Neural progenitor cell (in vitro differentiated cells): ENCODE measurements at regions not wholly inside any gene's neighbourhood (a gene's known extent, or its start where the extent isn't known, plus 50 kb on each side); places are given as distances from the start of the nearest gene placed in this dataset.

Experiments
- DNase-seq: peaks from one replicate; pipeline ENCODE4 v3.0.0-alpha.2; 2016; ENCODE audit warnings: low spot score
- H2AFZ ChIP-seq: fragments of 200-600 bp; sonication (generic); replicated peaks from 2 replicates; pipeline ENCODE4 v1.6.1; 2016; ENCODE audit warnings: antibody characterized with exemption
- H3F3A ChIP-seq: fragments of 200-600 bp; sonication (generic); 2 replicates; pipeline ENCODE4 v1.6.1; 2016; ENCODE audit warnings: antibody characterized with exemption, low read depth
- H3K27ac ChIP-seq: fragments of 200-600 bp; sonication (generic); 2 replicates; pipeline ENCODE4 v1.5.1; 2016; ENCODE audit warnings: mild to moderate bottlenecking
- H3K27me3 ChIP-seq: fragments of 200-600 bp; sonication (generic); 2 replicates; pipeline ENCODE4 v1.6.1; 2016; ENCODE audit warnings: mild to moderate bottlenecking, moderate library complexity
- H3K36me3 ChIP-seq: fragments of 200-600 bp; sonication (generic); 2 replicates; pipeline ENCODE4 v1.5.1; 2016
- H3K4me1 ChIP-seq: fragments of 200-600 bp; sonication (generic); 2 replicates; pipeline ENCODE4 v1.6.1; 2016; ENCODE audit warnings: mixed run types
- H3K4me2 ChIP-seq: fragments of 200-600 bp; sonication (generic); 2 replicates; pipeline ENCODE4 v1.6.1; 2016
- H3K4me3 ChIP-seq: fragments of 200-600 bp; sonication (generic); 2 replicates; pipeline ENCODE4 v1.5.1; 2016
- H3K79me2 ChIP-seq: fragments of 200-600 bp; sonication (generic); 2 replicates; pipeline ENCODE4 v1.6.1; 2016; ENCODE audit warnings: low read depth
- H3K9ac ChIP-seq: fragments of 200-600 bp; sonication (generic); 2 replicates; pipeline ENCODE4 v1.6.1; 2016
- H3K9me3 ChIP-seq: fragments of 200-600 bp; sonication (generic); 2 replicates; pipeline ENCODE4 v1.5.1; 2016; ENCODE audit warnings: low read depth
- H4K20me1 ChIP-seq: fragments of 200-600 bp; sonication (generic); 2 replicates; pipeline ENCODE4 v1.6.1; 2016; ENCODE audit warnings: low read depth
- H3K27ac Mint-ChIP-seq: 3 replicates; pipeline ENCODE4 v1.8.0; 2021; ENCODE audit warnings: mixed read lengths
- H3K27me3 Mint-ChIP-seq: 2 replicates; pipeline ENCODE4 v1.8.0; 2022; ENCODE audit warnings: low read depth, mild to moderate bottlenecking, inconsistent platforms, moderate library complexity, mixed read lengths; ENCODE audit not compliant: insufficient read depth
- H3K36me3 Mint-ChIP-seq: 3 replicates; pipeline ENCODE4 v1.8.0; 2021; ENCODE audit warnings: mixed read lengths
- H3K4me1 Mint-ChIP-seq: 3 replicates; pipeline ENCODE4 v1.8.0; 2021; ENCODE audit warnings: mixed read lengths
- H3K4me3 Mint-ChIP-seq: 3 replicates; pipeline ENCODE4 v1.8.0; 2021; ENCODE audit warnings: mild to moderate bottlenecking, moderate library complexity, mixed read lengths
- H3K9me3 Mint-ChIP-seq: 3 replicates; pipeline ENCODE4 v1.8.0; 2020; ENCODE audit warnings: mixed read lengths
- EZH2 ChIP-seq: fragments of 200-600 bp; sonication (generic); IDR thresholded peaks from 2 replicates; pipeline ENCODE4 v1.6.1; 2017; ENCODE audit warnings: antibody characterized with exemption, mild to moderate bottlenecking, moderate library complexity
- EZH2phosphoT487 ChIP-seq: fragments of 200-600 bp; sonication (generic); IDR thresholded peaks from 2 replicates; pipeline ENCODE4 v1.6.1; 2017; ENCODE audit warnings: antibody characterized with exemption
- TF ChIP-seq, protein P1 (sequence below): fragments of 200-600 bp; sonication (generic); IDR thresholded peaks from 2 replicates; pipeline ENCODE4 v1.5.1; 2017; ENCODE audit warnings: antibody characterized with exemption, mild to moderate bottlenecking

DNA sequence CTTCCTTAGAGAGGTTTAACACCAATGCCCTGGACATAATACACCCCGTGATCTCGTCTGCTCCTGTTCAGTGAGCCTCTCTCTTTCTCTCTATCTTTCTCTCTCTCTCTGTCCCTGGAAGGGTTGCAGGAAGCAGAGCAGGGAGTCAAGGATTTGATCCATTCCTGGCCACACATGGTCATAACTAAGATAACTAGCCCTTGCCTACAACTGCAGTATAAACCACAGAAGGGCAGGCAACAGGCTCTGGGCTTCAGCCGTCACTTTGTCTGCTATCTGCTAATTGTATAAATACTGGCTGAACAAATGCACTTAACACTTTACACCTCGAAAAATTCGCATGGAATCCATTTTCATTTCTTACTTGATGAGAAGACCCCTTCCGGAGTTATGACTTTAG lies 357.5 kb upstream of the RUNX1 start:
- no peaks in the 10 kb centered on the region for H3K36me3 Mint-ChIP-seq
- Histone ChIP-seq H3K79me2 (no peaks in the 10 kb centered on the region), H2AFZ (no peak overlapping the region), H3K9me3 (no peaks in the 10 kb centered on the region), H3K4me3 (no peak overlapping the region), H3K27ac (no peak overlapping the region), H3K9ac (no peak overlapping the region), H3K27me3 (no peaks in the 10 kb centered on the region), H3K4me1 (peaks cover 7% of the 10 kb centered on the region), H3K4me2 (no peak overlapping the region), H3F3A (no peaks in the 10 kb centered on the region), H4K20me1 (no peaks in the 10 kb centered on the region), H3K36me3 (no peaks in the 10 kb centered on the region)
- no peak for DNase-seq
- H3K4me3 Mint-ChIP-seq, result no peak overlapping the region
- H3K27me3 Mint-ChIP-seq, result peaks cover 8% of the 10 kb centered on the region
- no peak for TF ChIP-seq EZH2
- no peaks in the 10 kb centered on the region for H3K9me3 Mint-ChIP-seq
- H3K4me1 Mint-ChIP-seq, result peaks cover 9% of the 10 kb centered on the region
- no peak overlapping the region for H3K27ac Mint-ChIP-seq

DNA sequence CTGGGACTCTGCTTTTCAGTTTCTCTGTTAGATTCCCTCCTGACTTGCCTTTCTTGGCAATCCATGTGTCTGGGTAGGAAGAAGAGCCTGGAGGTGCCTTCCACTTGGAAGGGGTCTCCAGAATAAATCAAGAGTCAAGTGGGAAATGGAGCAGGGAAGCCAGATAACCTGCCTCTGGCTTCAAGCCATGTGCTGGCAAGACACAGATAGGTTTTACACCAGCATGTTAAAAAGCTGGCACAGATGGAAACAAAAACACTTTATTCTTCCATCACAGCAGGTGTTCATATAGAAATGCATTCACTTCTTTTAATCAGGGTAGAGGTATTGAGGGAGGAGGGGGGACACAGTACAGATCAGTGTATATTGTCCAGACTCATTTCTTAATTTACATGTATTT lies 356.9 kb upstream of the RUNX1 start:
- Mint-ChIP-seq H3K27ac (no peak overlapping the region), H3K4me3 (no peak overlapping the region), H3K27me3 (peaks cover 8% of the 10 kb centered on the region), H3K36me3 (no peaks in the 10 kb centered on the region), H3K4me1 (peaks cover 9% of the 10 kb centered on the region), H3K9me3 (no peaks in the 10 kb centered on the region)
- no peaks in the 10 kb centered on the region for H3K36me3 ChIP-seq
- no peaks in the 10 kb centered on the region for H3K27me3 ChIP-seq
- H2AFZ ChIP-seq, result no peak overlapping the region
- no peaks in the 10 kb centered on the region for H3F3A ChIP-seq
- no peak overlapping the region for H3K4me2 ChIP-seq
- H3K27ac ChIP-seq, result no peak overlapping the region
- no peaks in the 10 kb centered on the region for H3K9me3 ChIP-seq
- H4K20me1 ChIP-seq, result no peaks in the 10 kb centered on the region
- TF ChIP-seq, protein P1, sequence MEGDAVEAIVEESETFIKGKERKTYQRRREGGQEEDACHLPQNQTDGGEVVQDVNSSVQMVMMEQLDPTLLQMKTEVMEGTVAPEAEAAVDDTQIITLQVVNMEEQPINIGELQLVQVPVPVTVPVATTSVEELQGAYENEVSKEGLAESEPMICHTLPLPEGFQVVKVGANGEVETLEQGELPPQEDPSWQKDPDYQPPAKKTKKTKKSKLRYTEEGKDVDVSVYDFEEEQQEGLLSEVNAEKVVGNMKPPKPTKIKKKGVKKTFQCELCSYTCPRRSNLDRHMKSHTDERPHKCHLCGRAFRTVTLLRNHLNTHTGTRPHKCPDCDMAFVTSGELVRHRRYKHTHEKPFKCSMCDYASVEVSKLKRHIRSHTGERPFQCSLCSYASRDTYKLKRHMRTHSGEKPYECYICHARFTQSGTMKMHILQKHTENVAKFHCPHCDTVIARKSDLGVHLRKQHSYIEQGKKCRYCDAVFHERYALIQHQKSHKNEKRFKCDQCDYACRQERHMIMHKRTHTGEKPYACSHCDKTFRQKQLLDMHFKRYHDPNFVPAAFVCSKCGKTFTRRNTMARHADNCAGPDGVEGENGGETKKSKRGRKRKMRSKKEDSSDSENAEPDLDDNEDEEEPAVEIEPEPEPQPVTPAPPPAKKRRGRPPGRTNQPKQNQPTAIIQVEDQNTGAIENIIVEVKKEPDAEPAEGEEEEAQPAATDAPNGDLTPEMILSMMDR, result no peak
- no peak for TF ChIP-seq EZH2phosphoT487
- TF ChIP-seq EZH2, result no peak
- no peak for DNase-seq
- no peak overlapping the region for H3K9ac ChIP-seq
- H3K4me1 ChIP-seq, result peaks cover 7% of the 10 kb centered on the region
- H3K79me2 ChIP-seq, result no peaks in the 10 kb centered on the region
- H3K4me3 ChIP-seq, result no peak overlapping the region

DNA sequence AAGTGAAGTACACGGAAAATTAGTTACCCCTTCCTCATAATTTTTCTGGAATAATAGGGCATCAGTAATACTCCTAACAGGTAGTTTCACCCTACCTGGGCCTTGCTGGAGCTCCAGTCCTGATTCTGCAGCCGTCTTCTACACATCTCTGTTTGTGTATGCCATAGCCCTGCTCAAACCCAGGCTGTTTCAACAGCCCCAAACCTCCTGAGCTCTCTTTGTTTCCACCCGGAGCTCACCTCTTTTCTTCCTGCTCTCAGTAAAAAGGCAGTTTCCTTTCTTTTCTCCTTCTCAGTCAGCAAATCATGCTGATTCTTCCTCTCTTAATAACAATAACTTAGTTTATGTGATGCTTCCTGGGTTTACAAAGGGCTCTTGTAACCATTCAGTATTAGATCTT lies 355.1 kb upstream of the RUNX1 start:
- Histone ChIP-seq H3K4me2 (peak overlapping the region; percentile 38), H3K36me3 (no peaks in the 10 kb centered on the region), H3K4me3 (no peak overlapping the region), H3K9ac (no peak overlapping the region), H2AFZ (peak overlapping the region; percentile 93), H3F3A (no peaks in the 10 kb centered on the region), H3K27me3 (no peaks in the 10 kb centered on the region), H3K27ac (no peak overlapping the region), H3K79me2 (no peaks in the 10 kb centered on the region), H4K20me1 (no peaks in the 10 kb centered on the region), H3K9me3 (no peaks in the 10 kb centered on the region), H3K4me1 (peaks cover 7% of the 10 kb centered on the region)
- no peak overlapping the region for H3K27ac Mint-ChIP-seq
- peaks cover 9% of the 10 kb centered on the region for H3K4me1 Mint-ChIP-seq
- no peak overlapping the region for H3K4me3 Mint-ChIP-seq
- no peaks in the 10 kb centered on the region for H3K36me3 Mint-ChIP-seq
- TF ChIP-seq EZH2 (no peak), EZH2phosphoT487 (no peak)
- TF ChIP-seq, protein P1, result no peak
- H3K27me3 Mint-ChIP-seq, result peaks cover 8% of the 10 kb centered on the region
- H3K9me3 Mint-ChIP-seq, result no peaks in the 10 kb centered on the region
- DNase-seq, result no peak

DNA sequence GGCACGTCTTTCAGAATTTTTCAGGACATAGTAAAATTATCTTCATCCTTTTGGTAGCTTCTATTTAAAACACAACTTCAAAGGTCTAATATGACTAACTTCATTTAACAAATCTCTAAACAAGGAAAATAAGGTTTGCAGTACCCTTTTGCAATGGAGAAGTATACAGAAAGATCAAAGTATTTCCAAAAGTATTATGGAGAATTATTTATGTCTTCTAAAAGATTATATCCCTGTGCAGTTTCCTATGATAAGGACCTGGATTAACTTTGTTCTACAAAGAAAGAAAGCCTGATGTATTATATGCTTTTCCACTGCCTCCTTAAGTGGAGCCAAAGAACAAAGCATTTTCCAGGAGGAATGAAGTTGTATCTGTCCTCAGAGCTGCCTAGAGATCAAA lies 353.0 kb upstream of the RUNX1 start:
- Histone ChIP-seq H3K9me3 (no peaks in the 10 kb centered on the region), H3K36me3 (no peaks in the 10 kb centered on the region), H3K79me2 (no peaks in the 10 kb centered on the region), H3K4me2 (no peak overlapping the region), H3K9ac (no peak overlapping the region), H3K4me3 (no peak overlapping the region), H4K20me1 (no peaks in the 10 kb centered on the region), H2AFZ (no peak overlapping the region), H3K27me3 (no peaks in the 10 kb centered on the region), H3K4me1 (peaks cover 3% of the 10 kb centered on the region), H3F3A (peaks cover 3% of the 10 kb centered on the region), H3K27ac (no peak overlapping the region)
- no peak overlapping the region for H3K27ac Mint-ChIP-seq
- no peaks in the 10 kb centered on the region for H3K9me3 Mint-ChIP-seq
- peaks cover 6% of the 10 kb centered on the region for H3K27me3 Mint-ChIP-seq
- TF ChIP-seq, protein P1, result no peak
- TF ChIP-seq EZH2phosphoT487, result no peak
- no peak for TF ChIP-seq EZH2
- no peaks in the 10 kb centered on the region for H3K36me3 Mint-ChIP-seq
- no peak overlapping the region for H3K4me3 Mint-ChIP-seq
- peaks cover 9% of the 10 kb centered on the region for H3K4me1 Mint-ChIP-seq
- DNase-seq, result no peak
